RWPE1 (cell line): ENCODE measurements at regions not wholly inside any gene's neighbourhood (a gene's known extent, or its start where the extent isn't known, plus 50 kb on each side); places are given as distances from the start of the nearest gene placed in this dataset.

Source experiments
- CTCF ChIA-PET: fragments of 350-600 bp; sonication (Branson Sonifier 250); formaldehyde crosslinking; extraction: SDS; loops from one replicate; lab custom pipeline; 2021; lab: Yijun Ruan, JAX
- POLR2A ChIA-PET: fragments of 400-600 bp; formaldehyde crosslinking; extraction: SDS; loops from one replicate; lab custom pipeline; 2020; ENCODE audit warnings: antibody characterized with exemption; ENCODE audit not compliant: low non-redundant PET; lab: Yijun Ruan, JAX
- DNase-seq: peaks from one replicate; pipeline ENCODE4 v3.0.0; 2012; ENCODE audit warnings: low spot score
- H3K27ac ChIP-seq: fragments of 450-650 bp; 2 replicates; pipeline ENCODE4 v1.5.1; 2017
- CTCF ChIP-seq: fragments of 450-650 bp; conservative IDR thresholded peaks from 2 replicates; pipeline ENCODE4 v1.5.1; 2017; ENCODE audit warnings: low read depth, mild to moderate bottlenecking

GRCh38 chr2:220717283-220717682 is 854.8 kb downstream of the EPHA4 start:
- DNase-seq = no peak
- no peak for TF ChIP-seq CTCF
- ChIA-PET POLR2A (no interaction called here), CTCF (no interaction called here)
- H3K27ac ChIP-seq = no peak overlapping the region

- no peak for TF ChIP-seq CTCF
- H3K27ac ChIP-seq = no peak overlapping the region
- ChIA-PET POLR2A (interaction anchor here (0.7 kb wide), 1 partner anchor 24 kb away, joined by 4 read pairs; no protein-coding TSS in a partner anchor), CTCF (no interaction called here)
- DNase-seq = no peak
Measured at GRCh38 chr2:220736778-220737177, 835.3 kb downstream of the EPHA4 start.

- POLR2A ChIA-PET = no interaction called here
- no peak overlapping the region for H3K27ac ChIP-seq
- DNase-seq = no peak
- TF ChIP-seq CTCF = no peak
- CTCF ChIA-PET = no interaction called here
Measured at GRCh38 chr2:220743203-220743602, 828.9 kb downstream of the EPHA4 start.

GRCh38 chr2:220744861-220745260 is 827.2 kb downstream of the EPHA4 start:
- ChIA-PET POLR2A (no interaction called here), CTCF (no interaction called here)
- no peak for TF ChIP-seq CTCF
- no peak for DNase-seq
- H3K27ac ChIP-seq = no peak overlapping the region

GRCh38 chr2:220745682-220746081 is 826.4 kb downstream of the EPHA4 start:
- H3K27ac ChIP-seq = no peak overlapping the region
- no peak for TF ChIP-seq CTCF
- no peak for DNase-seq
- CTCF ChIA-PET = interaction anchor here (0.7 kb wide), 1 partner anchor 1119 kb away, joined by 4 read pairs; no protein-coding TSS in a partner anchor
- POLR2A ChIA-PET = no interaction called here

- no peak for DNase-seq
- ChIA-PET POLR2A (no interaction called here), CTCF (interaction anchor here (0.5 kb wide), 1 partner anchor 42 kb away, joined by 4 read pairs; no protein-coding TSS in a partner anchor)
- no peak for TF ChIP-seq CTCF
- no peak overlapping the region for H3K27ac ChIP-seq
Measured at GRCh38 chr2:220747736-220748135, 824.4 kb downstream of the EPHA4 start.
